A549 (cell line): ENCODE measurements at regions not wholly inside any gene's neighbourhood (a gene's known extent, or its start where the extent isn't known, plus 50 kb on each side); places are given as distances from the start of the nearest gene placed in this dataset.

Experiments used
- ATAC-seq, 2 experiments: fragments of 200-7000 bp in 1 of 2; fragments of >200 bp in 1 of 2; cut with Nextera tagmentation in 1 of 2; cut with Tn5 transposase in 1 of 2; 3 replicates each; pipeline versions ENCODE4 v1.8.0 to v1.9.1; 2018 to 2020; ENCODE audit warnings: mild to moderate bottlenecking in 1 of 2, moderate library complexity in 1 of 2
- CTCF ChIA-PET: fragments of 300-600 bp; sonication (Branson Sonifier 250); formaldehyde crosslinking; extraction: SDS; loops from one replicate; lab custom pipeline; 2021; ENCODE audit warnings: antibody characterized with exemption, inconsistent platforms; lab: Yijun Ruan, JAX
- POLR2A ChIA-PET: fragments of 350-600 bp; formaldehyde crosslinking; extraction: SDS; loops from one replicate; lab custom pipeline; 2021; ENCODE audit warnings: antibody characterized with exemption, inconsistent platforms; lab: Yijun Ruan, JAX
- DNase-seq, 2 experiments: peaks; one replicate each; pipeline versions ENCODE4 v3.0.0 to v3.0.0-alpha.2; 2011 to 2016; ENCODE audit warnings: low read depth in 1 of 2, low spot score in 1 of 2
- FAIRE-seq: peaks from 2 replicates; lab custom pipeline; 2011; peaks lifted over from hg19 to GRCh38; lab: Jason Lieb, UNC
- H3K27ac ChIP-seq, 2 experiments: fragments of >200 bp; sonication (Bioruptor Twin); formaldehyde crosslinking; 3 replicates each; pipeline ENCODE4 v1.5.1; 2016 to 2017
- H3K4me1 ChIP-seq: fragments of >200 bp; sonication (Bioruptor Twin); formaldehyde crosslinking; 3 replicates; pipeline ENCODE4 v1.6.1; 2016
- H3K4me2 ChIP-seq: fragments of >200 bp; sonication (Bioruptor Twin); formaldehyde crosslinking; 3 replicates; pipeline ENCODE4 v1.6.1; 2016
- H3K4me3 ChIP-seq: fragments of >200 bp; sonication (Bioruptor Twin); formaldehyde crosslinking; 3 replicates; pipeline ENCODE4 v1.5.1; 2016
- H3K9me3 ChIP-seq: fragments of >200 bp; sonication (Bioruptor Twin); formaldehyde crosslinking; 3 replicates; pipeline ENCODE4 v1.6.1; 2016
- ATOH8 ChIP-seq: fragments of 250-450 bp; sonication (Bioruptor Pico); IDR thresholded peaks from 2 replicates; pipeline ENCODE4 v1.5.0; 2020; ENCODE audit warnings: low read depth, mild to moderate bottlenecking, moderate library complexity
- BCL3 ChIP-seq: fragments of >200 bp; sonication (Bioruptor Twin); formaldehyde crosslinking; IDR thresholded peaks from 3 replicates; pipeline ENCODE4 v1.6.1; 2016
- CBX2 ChIP-seq: fragments of 200-600 bp; sonication (generic); IDR thresholded peaks from 2 replicates; pipeline ENCODE4 v1.6.1; 2016; ENCODE audit warnings: low read depth, mild to moderate bottlenecking, borderline replicate concordance
- CBX8 ChIP-seq: fragments of 200-600 bp; sonication (generic); IDR thresholded peaks from 2 replicates; pipeline ENCODE4 v1.6.1; 2016
- CEBPB ChIP-seq, 2 experiments: fragments of >200 bp in 1 of 2; sonication (Bioruptor Twin) in 1 of 2; formaldehyde crosslinking in 1 of 2; IDR thresholded peaks; 2 replicates each; pipeline ENCODE4 v1.6.1; 2012 to 2016
- HOXA7 ChIP-seq: fragments of 250-450 bp; sonication (Bioruptor Pico); IDR thresholded peaks from 2 replicates; pipeline ENCODE4 v1.5.0; 2020; ENCODE audit warnings: mild to moderate bottlenecking, moderate library complexity
- MAX ChIP-seq: IDR thresholded peaks from 2 replicates; pipeline ENCODE4 v1.6.1; 2012
- MYC ChIP-seq: IDR thresholded peaks from 2 replicates; pipeline ENCODE4 v1.6.1; 2012; ENCODE audit warnings: mild to moderate bottlenecking, inconsistent platforms, low read length, improper control_type of control experiment, borderline replicate concordance
- RAD21 ChIP-seq, 2 experiments: fragments of >200 bp in 1 of 2; sonication (Bioruptor Twin) in 1 of 2; formaldehyde crosslinking in 1 of 2; IDR thresholded peaks in 1 of 2; conservative IDR thresholded peaks in 1 of 2; 2 replicates in 1 of 2; 3 replicates in 1 of 2; pipeline ENCODE4 v1.6.1; 2012 to 2018; ENCODE audit warnings: inconsistent platforms in 1 of 2
- RARB ChIP-seq: fragments of 250-450 bp; sonication (Bioruptor Pico); IDR thresholded peaks from 2 replicates; pipeline ENCODE4 v1.8.0; 2021; ENCODE audit warnings: mild to moderate bottlenecking, moderate library complexity
- RCOR1 ChIP-seq: fragments of 150-350 bp; IDR thresholded peaks from 2 replicates; pipeline ENCODE4 v1.6.1; 2014; ENCODE audit warnings: antibody characterized with exemption, low read length, low read depth
- TFCP2L1 ChIP-seq: fragments of 250-450 bp; sonication (Bioruptor Pico); IDR thresholded peaks from 2 replicates; pipeline ENCODE4 v1.5.0; 2021; ENCODE audit warnings: mild to moderate bottlenecking
- TP53 ChIP-seq: fragments of 250-450 bp; sonication (Bioruptor Pico); IDR thresholded peaks from 2 replicates; pipeline ENCODE4 v1.5.0; 2021; ENCODE audit warnings: mild to moderate bottlenecking, moderate library complexity
- ZFP36 ChIP-seq: fragments of 450-650 bp; IDR thresholded peaks from 2 replicates; pipeline ENCODE4 v1.6.1; 2014; ENCODE audit warnings: borderline replicate concordance; ENCODE audit not compliant: partially characterized antibody
- WGBS: methylation state at CpG from one replicate; pipeline ENCODE4 v1.1.6; 2017; ENCODE audit errors: missing lambda C conversion rate; 5-methylcytosine and 5-hydroxymethylcytosine counted together
- TF ChIP-seq, protein P1 (sequence below): fragments of >200 bp; sonication (Bioruptor Twin); formaldehyde crosslinking; IDR thresholded peaks from 3 replicates; pipeline ENCODE4 v1.5.1; 2016
- TF ChIP-seq, protein P2 (sequence below): fragments of 250-450 bp; sonication (Bioruptor Pico); IDR thresholded peaks from 2 replicates; pipeline ENCODE4 v1.5.0; 2021; ENCODE audit warnings: mild to moderate bottlenecking, moderate library complexity, borderline replicate concordance
- TF ChIP-seq, protein P3 (sequence below): IDR thresholded peaks from 2 replicates; pipeline ENCODE4 v1.6.1; 2012

DNA sequence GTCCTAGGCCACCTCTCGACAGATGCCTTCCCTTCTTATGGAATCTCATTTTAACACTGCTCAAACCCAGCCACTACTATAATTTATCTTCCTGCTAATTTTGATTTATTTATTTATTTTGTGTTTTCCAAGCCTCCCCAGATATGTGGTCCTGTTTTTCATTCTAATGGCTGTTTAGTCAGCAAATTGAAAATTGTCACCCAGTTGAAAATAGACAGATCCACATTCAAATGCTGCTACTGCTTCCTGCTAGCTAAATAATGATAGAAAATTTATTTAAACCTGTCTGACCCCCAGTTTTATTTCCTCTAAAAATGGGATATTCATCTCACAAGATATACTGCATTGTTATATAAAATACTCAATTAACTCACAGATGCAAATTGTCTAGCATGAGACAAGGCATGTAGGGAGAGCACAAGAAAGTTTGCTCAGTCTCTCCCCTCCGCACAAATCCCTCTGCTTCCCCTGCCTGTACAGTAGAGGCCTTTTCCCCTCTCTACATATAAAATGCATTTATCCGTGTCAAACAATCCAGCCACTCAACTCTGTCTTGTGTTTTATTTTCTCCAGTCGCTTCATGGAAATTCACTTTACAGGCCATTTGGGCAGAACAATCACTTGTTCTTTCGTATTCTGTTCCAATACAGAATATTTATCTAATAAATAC lies 389.9 kb downstream of the SOX11 start:
- DNase-seq = no peak
- Histone ChIP-seq H3K27ac (no peak overlapping the region), H3K4me2 (peak overlapping the region; percentile 69; the same call in 2 of the 3 replicates), H3K9me3 (peaks cover 2% of the 10 kb centered on the region; the same call in 1 of the 3 replicates)
- TF ChIP-seq HOXA7 (CRISPR knock-in tag) (no peak), RCOR1 (no peak), ATOH8 (no peak), ZFP36 (no peak), CBX2 (no peak), TP53 (CRISPR knock-in tag) (no peak), CBX8 (no peak), RAD21 (conservative IDR thresholded peaks at IDR 0.05 in 1 of 2, IDR thresholded peaks at IDR 0.05 in 1 of 2) (no peak), BCL3 (no peak), MYC (no peak)
- TF ChIP-seq, protein P1, sequence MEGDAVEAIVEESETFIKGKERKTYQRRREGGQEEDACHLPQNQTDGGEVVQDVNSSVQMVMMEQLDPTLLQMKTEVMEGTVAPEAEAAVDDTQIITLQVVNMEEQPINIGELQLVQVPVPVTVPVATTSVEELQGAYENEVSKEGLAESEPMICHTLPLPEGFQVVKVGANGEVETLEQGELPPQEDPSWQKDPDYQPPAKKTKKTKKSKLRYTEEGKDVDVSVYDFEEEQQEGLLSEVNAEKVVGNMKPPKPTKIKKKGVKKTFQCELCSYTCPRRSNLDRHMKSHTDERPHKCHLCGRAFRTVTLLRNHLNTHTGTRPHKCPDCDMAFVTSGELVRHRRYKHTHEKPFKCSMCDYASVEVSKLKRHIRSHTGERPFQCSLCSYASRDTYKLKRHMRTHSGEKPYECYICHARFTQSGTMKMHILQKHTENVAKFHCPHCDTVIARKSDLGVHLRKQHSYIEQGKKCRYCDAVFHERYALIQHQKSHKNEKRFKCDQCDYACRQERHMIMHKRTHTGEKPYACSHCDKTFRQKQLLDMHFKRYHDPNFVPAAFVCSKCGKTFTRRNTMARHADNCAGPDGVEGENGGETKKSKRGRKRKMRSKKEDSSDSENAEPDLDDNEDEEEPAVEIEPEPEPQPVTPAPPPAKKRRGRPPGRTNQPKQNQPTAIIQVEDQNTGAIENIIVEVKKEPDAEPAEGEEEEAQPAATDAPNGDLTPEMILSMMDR = no peak
- TF ChIP-seq, all 56 proteins: peak for 0
- ChIA-PET POLR2A (no interaction called here), CTCF (interaction anchor here (1.3 kb wide), 1 partner anchor 11 kb away, joined by 6 read pairs; no protein-coding TSS in a partner anchor)
- H3K4me1 ChIP-seq = no peaks in the 10 kb centered on the region
- 40% methylated on average over 5 of the region's 5 CpGs for whole genome bisulfite sequencing
- FAIRE-seq (no peak), ATAC-seq (no peak)
- no peak overlapping the region for H3K4me3 ChIP-seq

- CTCF ChIA-PET = interaction anchor here (0.7 to 1.3 kb wide), 2 partner anchors 10 to 267 kb away, joined by 5 to 6 read pairs; no protein-coding TSS in a partner anchor
- no peak for TF ChIP-seq TFCP2L1 (CRISPR knock-in tag)
- TF ChIP-seq RARB = no peak
- TF ChIP-seq CBX8 = no peak
- TF ChIP-seq, protein P2, sequence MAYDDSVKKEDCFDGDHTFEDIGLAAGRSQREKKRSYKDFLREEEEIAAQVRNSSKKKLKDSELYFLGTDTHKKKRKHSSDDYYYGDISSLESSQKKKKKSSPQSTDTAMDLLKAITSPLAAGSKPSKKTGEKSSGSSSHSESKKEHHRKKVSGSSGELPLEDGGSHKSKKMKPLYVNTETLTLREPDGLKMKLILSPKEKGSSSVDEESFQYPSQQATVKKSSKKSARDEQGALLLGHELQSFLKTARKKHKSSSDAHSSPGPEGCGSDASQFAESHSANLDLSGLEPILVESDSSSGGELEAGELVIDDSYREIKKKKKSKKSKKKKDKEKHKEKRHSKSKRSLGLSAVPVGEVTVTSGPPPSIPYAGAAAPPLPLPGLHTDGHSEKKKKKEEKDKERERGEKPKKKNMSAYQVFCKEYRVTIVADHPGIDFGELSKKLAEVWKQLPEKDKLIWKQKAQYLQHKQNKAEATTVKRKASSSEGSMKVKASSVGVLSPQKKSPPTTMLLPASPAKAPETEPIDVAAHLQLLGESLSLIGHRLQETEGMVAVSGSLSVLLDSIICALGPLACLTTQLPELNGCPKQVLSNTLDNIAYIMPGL = no peak
- no peak for TF ChIP-seq HOXA7 (CRISPR knock-in tag)
- no peak for TF ChIP-seq TP53 (CRISPR knock-in tag)
- TF ChIP-seq CEBPB (IDR thresholded peaks at IDR 0.05) = no peak
- TF ChIP-seq MYC = no peak
- TF ChIP-seq, protein P3, sequence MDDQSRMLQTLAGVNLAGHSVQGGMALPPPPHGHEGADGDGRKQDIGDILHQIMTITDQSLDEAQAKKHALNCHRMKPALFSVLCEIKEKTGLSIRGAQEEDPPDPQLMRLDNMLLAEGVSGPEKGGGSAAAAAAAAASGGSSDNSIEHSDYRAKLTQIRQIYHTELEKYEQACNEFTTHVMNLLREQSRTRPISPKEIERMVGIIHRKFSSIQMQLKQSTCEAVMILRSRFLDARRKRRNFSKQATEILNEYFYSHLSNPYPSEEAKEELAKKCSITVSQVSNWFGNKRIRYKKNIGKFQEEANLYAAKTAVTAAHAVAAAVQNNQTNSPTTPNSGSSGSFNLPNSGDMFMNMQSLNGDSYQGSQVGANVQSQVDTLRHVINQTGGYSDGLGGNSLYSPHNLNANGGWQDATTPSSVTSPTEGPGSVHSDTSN = no peak
- TF ChIP-seq MAX = no peak
- no peak for FAIRE-seq
- H3K4me1 ChIP-seq = no peaks in the 10 kb centered on the region
- H3K4me3 ChIP-seq = no peak overlapping the region
- no peak overlapping the region for H3K4me2 ChIP-seq
- no peak for DNase-seq
- H3K9me3 ChIP-seq = peaks cover 2% of the 10 kb centered on the region; the same call in 1 of the 3 replicates
- no peak for ATAC-seq
- no peak overlapping the region for H3K27ac ChIP-seq
- POLR2A ChIA-PET = no interaction called here
Measured at GRCh38 chr2:6082625-6083018, 390.4 kb downstream of the SOX11 start.
